ENCODE measurements at regions not wholly inside any gene's neighbourhood (a gene's known extent, or its start where the extent isn't known, plus 50 kb on each side); places are given as distances from the start of the nearest gene placed in this dataset.

GRCh38 chr14:106230071-106230470, 703.7 kb downstream of the TMEM121 start:
- TF ChIP-seq CTCF (IDR thresholded peaks at IDR 0.05) = no peak
- TF ChIP-seq POLR2AphosphoS5 (IDR thresholded peaks at IDR 0.05; ENCODE audit: insufficient read depth in 1 of 2, low read depth in 1 of 2) = no peak
- no peak for TF ChIP-seq POLR2A (IDR thresholded peaks at IDR 0.05)
